ENCODE measurements at regions not wholly inside any gene's neighbourhood (a gene's known extent, or its start where the extent isn't known, plus 50 kb on each side); places are given as distances from the start of the nearest gene placed in this dataset.

DNA sequence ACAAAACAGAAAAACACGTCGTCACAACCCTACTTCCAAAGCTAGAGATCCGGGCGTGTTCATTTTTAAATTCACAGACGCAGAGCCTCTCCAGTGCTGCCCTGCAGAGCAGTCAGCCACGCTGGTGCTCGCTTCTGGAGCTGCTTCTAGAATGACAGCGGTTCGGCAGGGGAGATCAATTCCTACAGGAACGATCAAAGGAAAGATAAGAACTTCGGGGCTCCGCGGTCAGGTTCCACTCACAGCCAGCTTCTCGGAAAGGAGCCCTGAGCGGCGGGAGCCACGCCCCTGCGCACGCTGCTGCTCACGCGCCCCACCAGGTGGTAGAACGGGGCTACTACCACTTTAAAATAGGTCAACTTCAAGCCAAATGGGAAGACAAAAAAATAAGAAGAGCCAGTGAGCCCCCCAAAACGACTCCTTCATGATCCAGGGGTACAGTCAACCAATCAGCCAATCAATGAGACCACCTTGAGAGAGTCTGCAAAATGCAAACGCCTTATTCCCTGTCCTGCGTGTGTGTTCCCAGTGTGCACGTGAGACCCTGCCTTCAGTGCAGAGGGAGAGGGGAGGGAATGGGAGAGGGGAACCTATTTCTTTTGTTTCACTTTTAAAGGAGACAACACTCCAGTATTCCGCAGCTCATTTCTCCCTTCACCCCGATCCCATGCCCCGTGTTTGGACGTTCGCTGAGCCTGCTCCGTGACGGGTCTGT, 209.7 kb downstream of the RBFOX3 start:
- H3K4me1 ChIP-seq (ENCODE audit: insufficient read depth, low read length) = no peaks in the 10 kb centered on the region; the same call in 1 of the 2 replicates
- H3K9me3 ChIP-seq (ENCODE audit: control insufficient read depth, insufficient read depth, low read length) = no peaks in the 10 kb centered on the region
- H3K36me3 ChIP-seq (ENCODE audit: insufficient read depth, low read length) = no peaks in the 10 kb centered on the region
- H3K9ac ChIP-seq (ENCODE audit: low read depth, low read length) = peak overlapping the region; percentile 56

DNA sequence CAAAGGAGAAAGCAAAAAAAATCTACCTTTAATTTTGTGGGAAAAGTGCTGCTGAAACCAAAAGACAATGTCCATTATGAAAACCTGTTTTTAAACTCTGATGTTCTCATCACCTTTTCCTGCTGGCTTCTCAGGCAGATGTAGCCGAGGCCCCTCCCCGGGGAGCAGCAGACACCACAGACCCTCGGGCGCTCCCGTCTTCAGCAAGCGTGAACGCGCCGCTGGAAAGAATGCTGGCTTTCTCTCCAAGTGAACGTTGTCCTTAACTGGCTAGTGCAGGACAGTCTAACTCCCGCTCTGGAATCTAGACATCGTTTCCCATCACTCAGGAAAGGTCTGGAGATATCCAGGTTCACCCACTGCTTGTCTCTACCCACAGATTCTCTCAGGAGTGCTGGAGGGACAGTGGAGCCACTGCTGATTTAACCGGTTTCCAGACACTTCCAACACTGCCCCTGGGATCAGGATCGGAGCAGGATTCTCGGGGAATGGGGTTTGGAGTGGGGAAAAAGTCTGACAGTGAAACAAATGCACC, 211.2 kb downstream of the RBFOX3 start:
- Histone ChIP-seq H3K36me3 (ENCODE audit: insufficient read depth, low read length) (no peaks in the 10 kb centered on the region), H3K4me1 (ENCODE audit: insufficient read depth, low read length) (no peaks in the 10 kb centered on the region; the same call in 1 of the 2 replicates), H3K9me3 (ENCODE audit: control insufficient read depth, insufficient read depth, low read length) (no peaks in the 10 kb centered on the region)

DNA sequence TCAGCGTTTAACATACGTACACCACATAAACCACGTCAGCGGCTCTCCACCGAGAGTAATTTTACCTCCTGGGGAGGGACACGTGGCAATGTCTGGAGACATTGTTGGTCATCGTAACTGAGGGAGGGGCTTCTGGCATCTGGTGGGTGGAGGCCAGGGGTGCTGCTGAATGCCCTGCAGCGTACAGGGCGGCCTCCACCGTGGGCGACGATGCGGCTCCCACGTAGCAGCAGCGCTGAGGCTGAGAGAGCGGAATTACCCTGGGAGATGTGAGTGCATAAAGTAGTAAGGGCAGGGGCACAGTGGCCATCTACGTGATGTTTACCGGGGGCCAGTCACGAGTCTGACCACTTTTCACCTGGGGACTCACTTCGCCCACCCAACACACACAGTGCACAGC, 212.4 kb downstream of the RBFOX3 start:
- H3K36me3 ChIP-seq (ENCODE audit: insufficient read depth, low read length) = no peaks in the 10 kb centered on the region
- H3K9ac ChIP-seq (ENCODE audit: low read depth, low read length) = no peak overlapping the region
- no peaks in the 10 kb centered on the region for H3K9me3 ChIP-seq (ENCODE audit: control insufficient read depth, insufficient read depth, low read length)
- H3K4me1 ChIP-seq (ENCODE audit: insufficient read depth, low read length) = no peaks in the 10 kb centered on the region; the same call in 1 of the 2 replicates

More for the DNA sequence above, 211.2 kb downstream of the RBFOX3 start:
- no peak overlapping the region for H3K9ac ChIP-seq (ENCODE audit: low read depth, low read length)

DNA sequence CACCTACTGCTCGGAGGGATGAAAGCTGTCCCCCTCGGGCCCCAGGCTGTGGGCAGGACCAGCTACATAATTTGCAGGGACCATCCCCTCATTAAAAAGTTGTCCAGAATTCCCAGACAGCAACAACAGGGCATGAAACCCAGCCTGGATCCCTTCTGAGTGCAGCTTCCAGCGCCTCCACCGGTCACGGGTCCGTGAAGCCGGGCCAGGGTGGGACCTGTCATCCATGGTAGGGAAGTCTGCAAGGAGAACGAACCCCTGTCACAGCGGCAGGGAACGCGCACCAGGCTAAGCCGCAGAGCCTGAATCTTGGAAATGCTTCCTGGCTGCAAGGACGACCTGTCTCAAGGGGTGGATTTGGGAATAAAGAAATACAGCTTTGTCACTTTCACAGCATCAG, 214.2 kb downstream of the RBFOX3 start:
- H3K4me1 ChIP-seq (ENCODE audit: insufficient read depth, low read length) = no peaks in the 10 kb centered on the region; the same call in 1 of the 2 replicates
- H3K9ac ChIP-seq (ENCODE audit: low read depth, low read length) = no peak overlapping the region
- H3K9me3 ChIP-seq (ENCODE audit: control insufficient read depth, insufficient read depth, low read length) = no peaks in the 10 kb centered on the region
- H3K36me3 ChIP-seq (ENCODE audit: insufficient read depth, low read length) = no peaks in the 10 kb centered on the region

DNA sequence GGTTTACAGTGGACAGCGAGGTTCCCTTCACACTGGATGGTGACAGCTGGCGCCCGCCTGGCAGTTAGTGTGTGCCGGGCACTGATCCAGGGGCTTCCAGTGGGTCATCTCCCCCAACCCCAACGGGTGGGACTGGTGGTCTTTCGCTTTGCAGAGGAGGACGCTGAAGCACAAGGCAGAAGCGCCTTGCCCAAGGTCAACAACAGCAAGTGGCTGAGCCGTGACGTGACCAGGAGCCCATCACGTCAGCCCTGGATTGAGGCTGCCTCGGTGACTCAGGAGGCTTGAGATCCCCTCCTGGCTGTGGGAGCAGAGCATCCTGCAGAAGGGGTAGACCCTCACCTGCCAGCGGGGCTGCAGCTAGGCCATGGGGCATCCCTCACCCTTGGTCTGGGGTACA, 215.3 kb downstream of the RBFOX3 start:
- Histone ChIP-seq H3K4me1 (ENCODE audit: insufficient read depth, low read length) (no peaks in the 10 kb centered on the region; the same call in 1 of the 2 replicates), H3K9me3 (ENCODE audit: control insufficient read depth, insufficient read depth, low read length) (no peaks in the 10 kb centered on the region), H3K9ac (ENCODE audit: low read depth, low read length) (no peak overlapping the region), H3K36me3 (ENCODE audit: insufficient read depth, low read length) (no peaks in the 10 kb centered on the region)

DNA sequence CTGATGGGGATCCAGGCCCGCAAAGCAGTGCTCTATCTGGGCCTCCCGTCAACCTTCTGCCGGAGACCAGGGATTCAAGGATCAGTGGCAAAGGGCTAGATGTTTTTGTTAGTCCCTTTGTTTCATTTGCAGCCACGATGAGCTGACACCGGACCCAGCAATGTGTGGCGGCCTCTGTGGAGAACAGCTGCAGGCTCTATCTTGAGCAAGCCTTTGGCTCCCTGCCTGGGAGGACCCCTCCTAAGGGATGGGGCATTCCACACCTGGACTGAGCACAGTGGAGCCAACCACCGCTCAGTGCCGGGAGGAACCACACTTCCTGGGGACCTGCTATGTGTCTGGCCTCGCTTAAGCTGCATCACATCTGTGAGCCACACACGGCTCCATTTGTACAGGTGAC, 215.8 kb downstream of the RBFOX3 start:
- Histone ChIP-seq H3K36me3 (ENCODE audit: insufficient read depth, low read length) (no peaks in the 10 kb centered on the region), H3K4me1 (ENCODE audit: insufficient read depth, low read length) (no peaks in the 10 kb centered on the region), H3K9ac (ENCODE audit: low read depth, low read length) (no peak overlapping the region), H3K9me3 (ENCODE audit: control insufficient read depth, insufficient read depth, low read length) (no peaks in the 10 kb centered on the region)

DNA sequence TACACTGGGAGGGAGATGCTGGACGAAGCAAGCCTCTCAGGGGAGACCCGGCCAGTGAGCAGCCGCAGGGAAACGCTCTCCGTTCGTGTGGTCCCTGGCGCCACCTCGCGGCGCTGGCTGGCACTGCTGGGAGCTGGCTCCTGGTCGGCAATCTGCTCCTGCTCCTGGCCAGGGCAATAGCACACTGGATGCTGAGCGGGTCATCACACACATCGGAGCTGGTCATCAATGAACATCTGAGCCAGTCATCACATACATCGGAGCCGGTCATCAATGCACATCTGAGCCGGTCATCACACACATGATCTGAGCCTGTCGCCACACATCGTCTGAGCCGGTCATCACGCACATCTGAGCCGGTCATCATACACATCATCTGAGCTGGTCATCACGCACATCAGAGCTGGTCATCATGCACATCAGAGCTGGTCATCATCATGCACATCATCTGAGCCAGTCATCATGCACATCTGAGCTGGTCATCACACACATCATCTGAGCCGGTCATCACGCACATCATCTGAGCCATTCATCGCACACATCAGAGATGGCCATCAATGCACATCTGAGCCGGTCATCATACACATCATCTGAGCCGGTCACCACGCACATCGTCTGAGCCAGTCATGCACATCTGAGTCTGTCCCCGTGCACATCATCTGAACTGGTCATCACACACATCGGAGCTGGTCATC, 217.3 kb downstream of the RBFOX3 start:
- Histone ChIP-seq H3K9ac (ENCODE audit: low read depth, low read length) (no peak overlapping the region), H3K9me3 (ENCODE audit: control insufficient read depth, insufficient read depth, low read length) (no peaks in the 10 kb centered on the region), H3K36me3 (ENCODE audit: insufficient read depth, low read length) (no peaks in the 10 kb centered on the region), H3K4me1 (ENCODE audit: insufficient read depth, low read length) (no peaks in the 10 kb centered on the region)

DNA sequence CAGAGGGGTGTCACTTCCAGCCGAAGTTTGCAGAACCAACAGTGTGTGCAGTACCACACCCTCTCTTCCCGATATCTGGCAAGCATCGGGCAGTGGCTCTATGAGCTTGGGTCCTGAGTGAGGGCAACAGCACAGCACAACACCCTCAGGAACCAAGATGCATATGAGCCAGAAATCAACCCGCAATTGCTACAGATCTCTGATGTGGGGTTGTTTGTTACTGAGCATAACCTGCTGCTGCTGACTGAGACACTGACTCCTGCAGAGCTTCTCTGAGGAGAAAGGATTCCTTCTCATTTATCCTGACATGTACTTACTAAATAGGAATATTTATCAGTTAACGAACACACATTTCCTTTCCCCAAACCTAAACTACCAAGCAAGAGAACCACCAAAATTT, 218.3 kb downstream of the RBFOX3 start:
- Histone ChIP-seq H3K9ac (ENCODE audit: low read depth, low read length) (no peak overlapping the region), H3K9me3 (ENCODE audit: control insufficient read depth, insufficient read depth, low read length) (no peaks in the 10 kb centered on the region), H3K36me3 (ENCODE audit: insufficient read depth, low read length) (no peaks in the 10 kb centered on the region), H3K4me1 (ENCODE audit: insufficient read depth, low read length) (no peaks in the 10 kb centered on the region)

DNA sequence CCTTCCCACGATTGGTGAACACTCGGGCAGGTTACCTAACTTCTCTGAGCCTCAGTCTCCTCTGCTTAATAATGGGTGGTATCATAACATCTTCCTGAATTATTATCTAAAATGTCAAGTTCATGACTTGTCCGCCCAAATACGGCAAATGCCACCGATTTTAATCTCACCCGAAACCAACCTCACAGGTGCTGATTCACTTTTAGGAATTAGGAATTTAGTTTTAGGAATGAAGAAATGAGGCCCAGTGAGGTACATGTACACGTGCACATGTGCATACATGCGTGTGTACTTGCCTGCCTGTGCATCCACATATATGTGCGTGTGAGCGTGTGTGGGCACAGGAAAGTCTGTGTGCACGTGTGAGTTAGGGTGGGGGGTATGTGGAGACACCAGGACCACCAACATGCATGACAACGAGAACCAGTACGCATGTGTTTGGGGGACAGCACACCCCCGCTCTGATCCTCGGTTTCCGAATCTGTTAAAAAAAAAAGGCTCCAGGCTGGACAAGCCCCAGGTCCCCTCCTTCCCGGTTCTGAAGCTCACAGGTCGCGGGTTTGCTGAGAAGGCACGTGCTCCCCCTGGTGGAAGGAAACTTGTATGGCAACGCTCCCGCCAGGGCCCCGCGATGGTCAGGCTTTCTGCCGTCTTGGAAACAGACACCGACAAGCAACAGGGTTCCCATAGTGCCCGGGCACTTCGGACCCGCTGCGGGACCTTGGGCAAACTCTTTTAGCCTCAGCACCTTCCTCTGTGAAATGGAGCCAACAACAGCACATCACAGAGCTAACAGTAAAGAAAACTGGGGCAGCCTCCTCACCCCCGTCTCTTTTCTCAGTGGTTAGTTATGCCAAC, 219.2 kb downstream of the RBFOX3 start:
- Histone ChIP-seq H3K36me3 (ENCODE audit: insufficient read depth, low read length) (no peaks in the 10 kb centered on the region), H3K9ac (ENCODE audit: low read depth, low read length) (no peak overlapping the region), H3K4me1 (ENCODE audit: insufficient read depth, low read length) (no peaks in the 10 kb centered on the region), H3K9me3 (ENCODE audit: control insufficient read depth, insufficient read depth, low read length) (no peaks in the 10 kb centered on the region)

DNA sequence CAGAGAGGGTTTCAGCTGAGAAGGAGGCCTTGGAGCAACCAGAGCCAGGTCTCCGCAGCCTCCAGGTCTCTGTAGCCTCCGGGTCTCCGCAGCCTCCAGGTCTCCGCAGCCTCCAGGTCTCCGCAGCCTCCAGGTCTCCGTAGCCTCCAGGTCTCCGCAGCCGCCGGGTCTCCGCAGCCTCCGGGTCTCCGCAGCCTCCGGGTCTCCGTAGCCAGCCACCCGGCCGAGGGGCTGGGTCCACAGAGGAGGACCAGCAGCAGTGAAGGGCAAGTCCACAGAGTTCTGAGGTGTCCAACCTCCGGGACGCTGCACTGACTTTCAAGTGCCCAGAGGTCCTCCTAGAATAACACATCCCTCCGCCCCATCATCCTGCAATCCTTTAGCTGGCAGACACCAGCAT, 221.0 kb downstream of the RBFOX3 start:
- no peaks in the 10 kb centered on the region for H3K4me1 ChIP-seq (ENCODE audit: insufficient read depth, low read length)
- H3K9ac ChIP-seq (ENCODE audit: low read depth, low read length) = no peak overlapping the region
- no peaks in the 10 kb centered on the region for H3K36me3 ChIP-seq (ENCODE audit: insufficient read depth, low read length)
- no peaks in the 10 kb centered on the region for H3K9me3 ChIP-seq (ENCODE audit: control insufficient read depth, insufficient read depth, low read length)

DNA sequence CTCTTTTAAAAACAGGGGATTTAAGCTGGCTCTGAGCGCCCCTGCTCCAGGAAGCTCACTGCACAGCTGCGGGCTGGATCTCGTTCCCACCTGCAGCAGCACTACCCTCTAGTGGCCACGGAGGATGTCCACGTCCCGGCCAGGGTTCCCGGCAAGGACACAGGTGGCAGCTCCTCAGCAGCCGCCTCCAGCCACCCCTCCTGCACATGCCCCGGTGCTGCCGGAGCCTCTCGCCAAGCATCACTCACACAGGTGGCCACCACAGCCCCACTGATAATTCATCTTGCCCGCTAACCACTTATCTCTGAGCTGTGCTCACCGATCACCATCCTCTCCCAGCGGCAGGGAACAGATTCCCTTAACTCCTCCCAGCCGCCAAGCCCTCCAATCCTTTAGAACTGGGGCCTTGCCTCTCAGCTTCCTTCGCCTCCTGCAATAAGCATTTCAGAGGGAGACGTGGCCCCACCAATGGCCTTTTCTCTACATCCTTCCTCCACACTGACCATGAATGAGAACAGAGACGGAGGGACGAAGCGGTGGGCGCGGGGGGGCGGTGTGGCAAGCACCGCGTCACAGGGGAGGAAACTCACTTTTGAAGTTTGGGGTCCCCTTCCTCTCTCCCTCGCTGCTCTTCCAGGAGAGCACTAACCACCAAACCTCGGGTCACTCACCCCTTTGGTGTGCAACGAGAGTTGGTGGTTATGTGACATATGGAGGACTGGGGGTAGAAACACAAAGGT, 222.1 kb downstream of the RBFOX3 start:
- no peaks in the 10 kb centered on the region for H3K9me3 ChIP-seq (ENCODE audit: control insufficient read depth, insufficient read depth, low read length)
- no peaks in the 10 kb centered on the region for H3K36me3 ChIP-seq (ENCODE audit: insufficient read depth, low read length)
- H3K9ac ChIP-seq (ENCODE audit: low read depth, low read length) = no peak overlapping the region
- no peaks in the 10 kb centered on the region for H3K4me1 ChIP-seq (ENCODE audit: insufficient read depth, low read length)

DNA sequence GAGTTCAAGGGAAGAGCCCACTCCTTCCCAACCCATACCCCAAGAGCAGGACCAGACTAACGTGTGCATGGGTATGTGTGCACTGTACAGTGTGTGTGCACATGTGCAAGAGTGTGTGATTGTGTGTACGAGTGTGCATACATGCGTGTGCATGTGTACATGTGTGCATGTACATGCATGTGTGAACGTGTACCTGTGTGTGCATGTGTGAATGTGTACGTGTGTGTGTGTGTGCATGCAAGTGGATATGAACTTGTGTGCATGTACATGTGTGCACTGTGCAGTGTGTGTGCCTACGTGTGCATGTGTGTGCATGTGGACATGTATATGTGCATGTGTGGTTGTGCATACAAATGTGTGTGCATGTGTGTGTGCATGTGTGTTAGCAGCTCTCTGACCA, 223.1 kb downstream of the RBFOX3 start:
- no peaks in the 10 kb centered on the region for H3K9me3 ChIP-seq (ENCODE audit: control insufficient read depth, insufficient read depth, low read length)
- H3K36me3 ChIP-seq (ENCODE audit: insufficient read depth, low read length) = no peaks in the 10 kb centered on the region
- no peak overlapping the region for H3K9ac ChIP-seq (ENCODE audit: low read depth, low read length)
- H3K4me1 ChIP-seq (ENCODE audit: insufficient read depth, low read length) = no peaks in the 10 kb centered on the region

DNA sequence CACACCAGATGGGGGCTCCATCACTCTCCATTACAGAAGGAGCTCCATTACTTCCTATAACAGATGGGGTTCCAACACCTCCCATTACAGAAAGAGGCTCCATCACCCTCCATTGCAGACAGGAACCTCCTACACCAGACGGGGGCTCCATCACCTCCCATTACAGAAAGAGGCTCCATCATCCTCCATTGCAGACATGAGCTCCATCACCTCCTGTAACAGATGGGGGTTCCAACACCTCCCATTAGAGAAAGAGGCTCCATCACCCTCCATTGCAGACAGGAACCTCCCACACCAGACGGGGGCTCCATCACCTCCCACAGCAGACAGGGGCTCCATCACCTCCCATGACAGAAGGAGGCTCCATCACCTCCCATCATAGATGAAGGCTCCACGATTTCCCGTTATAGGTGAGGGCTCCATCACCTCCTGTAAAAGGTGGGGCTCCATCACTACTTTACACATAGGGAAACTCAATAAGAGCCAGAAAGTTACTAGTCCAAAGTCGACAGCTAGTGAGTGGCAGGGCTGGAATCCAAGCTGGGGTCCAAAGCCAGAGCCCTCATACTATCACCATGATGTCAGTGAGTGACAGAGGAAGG, 224.8 kb downstream of the RBFOX3 start:
- Histone ChIP-seq H3K36me3 (ENCODE audit: insufficient read depth, low read length) (no peaks in the 10 kb centered on the region), H3K9me3 (ENCODE audit: control insufficient read depth, insufficient read depth, low read length) (no peaks in the 10 kb centered on the region), H3K9ac (ENCODE audit: low read depth, low read length) (no peak overlapping the region), H3K4me1 (ENCODE audit: insufficient read depth, low read length) (no peaks in the 10 kb centered on the region)
